NCI-H1417 (cell line): ENCODE measurements at regions not wholly inside any gene's neighbourhood (a gene's known extent, or its start where the extent isn't known, plus 50 kb on each side); places are given as distances from the start of the nearest gene placed in this dataset.

Experiments used
- DNase-seq, 3 experiments: peaks; one replicate each; lab custom pipeline; 2025; lab: John Stamatoyannopoulos, UW

GRCh38 chr2:172329774-172330671, 97.4 kb upstream of the ITGA6 start:
- DNase-seq: peak in 1 of 3 experiments; percentile 8

GRCh38 chr2:172332507-172332906, 94.9 kb upstream of the ITGA6 start:
- no peak for DNase-seq

DNA sequence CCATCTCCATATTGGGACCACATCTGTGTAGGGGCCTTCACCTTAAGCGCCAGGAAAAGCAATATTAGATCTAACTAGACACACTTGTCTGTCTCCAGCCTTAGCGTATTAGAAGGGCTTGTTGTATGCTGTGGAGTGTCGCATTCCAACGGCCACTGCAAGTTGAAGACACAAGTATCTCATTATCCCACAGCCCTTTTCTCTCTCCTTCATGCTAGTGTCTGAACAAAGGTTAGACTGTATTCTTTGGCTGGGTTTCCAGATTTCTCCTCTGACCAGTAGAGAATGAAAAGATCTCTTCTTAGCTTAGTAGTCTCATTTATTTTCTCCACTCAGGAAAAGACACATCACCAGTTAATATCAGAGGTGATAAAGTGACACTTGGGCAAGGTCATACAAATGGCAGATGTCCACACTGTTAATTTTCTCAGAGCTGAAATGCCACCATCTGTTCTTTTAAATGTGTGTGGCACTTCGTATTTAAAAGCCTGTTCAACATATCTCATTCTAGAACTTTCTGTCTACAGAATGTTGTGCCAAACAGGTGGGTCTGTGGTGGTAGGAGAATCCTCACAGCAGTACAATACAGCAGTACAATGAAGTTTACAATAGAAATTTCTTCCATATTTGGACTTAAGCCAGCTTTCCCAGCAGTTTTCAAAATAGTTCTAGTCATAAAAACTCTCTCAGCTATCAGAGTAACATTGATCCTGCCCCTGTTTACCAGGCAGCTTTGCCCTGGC, 94.0 kb upstream of the ITGA6 start:
- DNase-seq: no peak

- no peak for DNase-seq
These were observed 93.4 kb upstream of the ITGA6 start for GRCh38 chr2:172333978-172334330.

GRCh38 chr2:172334988-172335387, 92.4 kb upstream of the ITGA6 start:
- DNase-seq: no peak

GRCh38 chr2:172335736-172336135, 91.7 kb upstream of the ITGA6 start:
- no peak for DNase-seq

DNA sequence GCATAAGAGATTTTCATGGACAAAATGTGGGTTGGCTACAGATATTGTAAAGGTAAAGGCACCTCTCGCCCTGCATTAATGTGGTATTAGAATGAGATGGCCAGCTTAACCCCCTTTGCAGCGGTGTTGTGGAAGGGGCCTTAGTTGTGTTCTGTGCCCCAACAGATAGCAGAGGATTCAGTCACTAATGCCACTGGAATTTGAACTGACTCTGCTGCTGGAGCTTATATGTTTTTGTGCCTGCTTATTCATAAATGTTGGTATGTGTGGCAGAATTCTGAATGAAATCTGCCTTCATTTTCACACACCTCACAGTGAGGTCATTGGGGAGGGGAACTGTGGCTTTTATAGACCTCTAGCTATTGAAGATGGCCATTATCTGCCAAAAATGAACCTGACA, 90.7 kb upstream of the ITGA6 start:
- DNase-seq: no peak

DNA sequence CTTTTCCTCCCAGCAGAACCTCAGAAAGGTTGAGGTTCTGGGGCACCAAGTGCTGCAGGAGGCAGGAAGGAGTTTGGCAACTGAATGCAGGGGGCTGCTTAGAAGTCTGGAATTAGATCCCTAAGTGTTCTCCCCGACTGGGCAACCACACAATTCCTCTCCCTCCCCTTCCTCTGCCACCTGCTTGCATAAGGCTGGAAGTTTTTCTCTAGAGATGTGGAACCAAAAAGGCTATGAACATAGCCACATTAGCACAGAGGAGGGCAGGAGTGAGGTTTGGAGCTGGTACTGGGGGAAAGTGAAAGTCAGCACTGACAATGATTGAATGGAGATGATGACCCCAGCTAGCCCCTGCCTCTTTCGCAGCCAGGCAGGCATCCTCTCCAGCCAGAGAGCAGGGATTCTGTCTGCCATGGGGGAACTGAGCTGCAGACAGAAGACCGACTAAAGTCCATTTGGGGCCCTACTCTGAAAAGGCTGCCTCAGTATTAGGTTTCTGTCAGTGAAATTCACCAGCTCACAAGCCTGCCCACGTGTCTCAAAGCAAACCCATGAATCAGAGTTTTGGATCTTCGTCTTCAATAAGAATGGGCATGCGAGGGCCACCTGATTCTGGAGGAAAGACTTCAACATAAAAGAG, 87.9 kb upstream of the ITGA6 start:
- DNase-seq: peak in 1 of 3 experiments; percentile 0

DNA sequence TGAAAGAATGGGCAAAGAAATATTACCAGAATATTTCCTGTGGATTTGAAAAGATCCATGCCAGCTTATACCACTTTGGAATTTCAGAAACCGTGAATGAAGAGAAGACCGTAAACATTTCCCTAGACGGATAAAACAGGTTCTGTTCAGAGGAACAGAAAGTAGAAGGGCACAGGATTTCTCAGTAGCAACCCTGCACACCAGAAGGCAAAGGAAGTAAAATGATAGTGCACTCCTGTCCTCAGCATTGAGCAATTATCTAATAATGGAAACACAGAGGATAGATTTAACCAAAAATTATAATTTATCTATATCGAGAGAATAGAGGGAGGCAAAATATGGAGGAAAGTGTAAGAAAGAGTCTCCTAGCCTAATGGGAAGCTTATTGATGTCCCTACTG, 87.0 kb upstream of the ITGA6 start:
- peak in 1 of 3 experiments; percentile 0 for DNase-seq

- DNase-seq: no peak
These were observed 85.3 kb upstream of the ITGA6 start for GRCh38 chr2:172342078-172342477.

GRCh38 chr2:172342611-172343010, 84.8 kb upstream of the ITGA6 start:
- DNase-seq: no peak

DNA sequence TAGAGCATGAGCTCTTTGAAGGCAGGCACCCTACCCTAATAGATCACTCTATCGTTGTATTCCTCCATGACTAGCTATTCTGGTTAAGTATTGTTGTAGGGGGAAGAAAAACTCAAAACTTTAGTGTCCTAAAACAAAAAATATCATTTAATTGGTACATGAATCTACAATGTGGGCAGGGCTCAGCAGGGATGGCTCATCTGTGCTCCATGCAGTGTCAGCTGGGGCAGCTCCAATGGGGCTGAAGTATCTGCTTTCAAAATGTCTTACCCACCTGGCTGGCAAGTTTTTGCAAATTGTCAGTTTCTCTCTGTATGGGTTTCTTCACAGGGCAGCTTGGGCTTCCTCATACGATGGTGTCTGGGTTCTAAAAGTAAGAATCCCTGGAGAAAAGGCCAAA, 83.2 kb upstream of the ITGA6 start:
- DNase-seq: no peak

DNA sequence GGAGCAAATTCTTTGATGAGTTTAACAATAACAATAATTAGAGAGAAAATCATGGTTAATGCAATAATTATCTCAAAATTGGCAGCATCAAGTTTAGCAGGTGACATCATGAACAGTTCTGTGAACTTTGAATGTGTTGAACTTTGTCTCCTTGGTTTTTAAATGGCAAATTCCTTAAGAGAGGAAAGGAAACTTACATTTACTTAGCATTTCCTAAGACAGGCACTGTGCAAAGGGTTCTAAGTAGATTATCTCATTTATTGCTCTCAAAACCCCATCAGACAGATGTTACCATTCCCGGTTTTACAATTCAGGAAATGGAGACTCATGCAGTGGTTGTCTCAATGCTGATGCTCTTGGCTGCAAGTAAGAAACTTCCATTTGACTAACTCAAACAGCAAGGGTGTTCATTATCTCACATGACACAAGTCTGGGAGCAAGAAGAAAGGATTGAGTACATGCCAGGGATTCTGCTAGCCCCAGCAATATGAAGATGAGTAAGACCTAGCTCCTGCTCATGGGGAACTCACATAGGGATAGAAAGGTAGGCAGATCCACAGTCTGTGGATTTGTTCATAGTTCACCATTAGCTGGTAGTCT, 81.3 kb upstream of the ITGA6 start:
- DNase-seq: no peak

- DNase-seq: no peak
These were observed 78.7 kb upstream of the ITGA6 start for GRCh38 chr2:172348555-172349288.

GRCh38 chr2:172350839-172351479, 76.4 kb upstream of the ITGA6 start:
- DNase-seq: no peak

GRCh38 chr2:172351586-172351985, 75.8 kb upstream of the ITGA6 start:
- DNase-seq: no peak

DNA sequence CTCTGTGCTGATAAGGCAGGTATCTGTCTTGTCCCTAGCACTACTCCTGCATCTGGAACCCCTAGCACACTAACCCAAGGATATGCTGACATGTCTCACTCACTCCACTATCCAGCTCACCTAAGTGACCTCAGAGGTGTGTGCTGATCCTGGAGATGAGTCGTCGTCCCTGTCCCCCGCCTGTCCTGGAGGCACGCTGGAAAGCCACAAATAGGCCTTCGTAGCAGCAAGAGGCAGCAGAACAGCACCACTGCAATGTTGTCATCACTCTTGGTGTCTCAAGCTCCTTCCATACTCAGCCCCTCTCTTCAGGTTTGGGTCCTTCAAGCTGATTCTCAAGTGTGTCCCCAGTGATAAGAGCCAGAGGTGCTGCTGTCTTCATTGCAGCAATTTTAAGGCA, 73.0 kb upstream of the ITGA6 start:
- DNase-seq: no peak

- no peak for DNase-seq
These were observed 69.9 kb upstream of the ITGA6 start for GRCh38 chr2:172357442-172357841.

DNA sequence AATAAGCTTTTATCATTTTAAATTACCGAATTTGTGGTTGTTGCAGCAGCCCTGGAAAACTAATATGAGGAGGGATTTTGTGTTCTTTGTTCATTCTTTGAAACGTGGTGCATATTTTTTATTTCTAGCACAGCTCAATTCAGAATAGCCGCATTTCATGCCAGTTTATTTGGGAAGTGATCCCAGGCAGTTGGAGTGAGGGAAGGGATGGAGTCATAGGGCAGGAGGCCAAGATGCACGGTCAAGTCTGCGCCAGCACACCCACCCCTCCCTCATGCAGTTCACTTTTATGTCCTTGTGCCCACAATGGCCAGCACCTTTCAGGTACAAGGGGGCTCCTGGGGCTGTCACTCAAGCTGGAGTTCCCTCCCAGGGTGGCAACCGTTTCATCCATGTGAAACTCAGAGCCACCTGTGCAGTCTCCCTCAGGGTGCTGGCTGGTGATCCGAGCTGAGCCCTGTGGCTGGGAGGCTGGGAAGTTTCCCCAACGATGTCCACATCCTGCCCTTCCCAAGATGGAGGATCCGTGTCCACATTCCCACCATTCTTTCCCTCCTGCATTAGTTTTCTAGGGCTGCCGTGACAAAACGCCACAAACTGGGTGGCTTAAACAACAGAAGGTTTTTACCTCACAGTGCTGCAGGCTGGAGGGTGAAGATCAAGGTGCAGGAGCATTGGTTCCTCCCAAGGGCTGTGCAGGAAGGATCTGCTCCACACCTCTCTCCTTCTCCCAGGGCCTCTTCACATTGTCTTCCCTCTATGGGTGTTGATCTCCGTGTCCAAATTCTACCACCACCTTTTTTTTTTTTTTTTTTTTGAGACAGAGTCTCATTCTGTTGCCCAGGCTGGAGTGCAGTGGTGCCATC, 68.5 kb upstream of the ITGA6 start:
- no peak for DNase-seq

DNA sequence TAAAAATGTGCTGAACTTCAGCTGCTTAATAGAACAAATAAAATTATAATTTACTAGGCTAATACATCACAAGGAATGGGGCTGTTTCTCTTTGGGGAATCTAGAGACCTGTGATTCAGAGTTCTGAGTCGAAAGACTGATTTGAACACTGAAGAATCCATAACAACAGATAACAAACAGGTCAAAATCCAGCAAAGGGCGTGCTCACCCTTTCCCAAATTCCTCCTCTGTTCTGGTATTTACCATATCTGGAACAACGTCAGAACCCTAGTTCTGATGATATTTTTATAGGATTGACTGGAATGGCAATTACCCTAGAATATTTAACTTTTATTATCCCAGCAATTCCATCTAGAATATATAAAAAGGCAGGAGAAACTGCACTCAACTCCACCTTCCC, 66.0 kb upstream of the ITGA6 start:
- no peak for DNase-seq
